A549 (cell line): ENCODE measurements at regions not wholly inside any gene's neighbourhood (a gene's known extent, or its start where the extent isn't known, plus 50 kb on each side); places are given as distances from the start of the nearest gene placed in this dataset.
A peak's percentile ranks its signal among the peaks of the same experiment; 100 is the strongest.

Experiments
- ATAC-seq, 2 experiments: fragments of 200-7000 bp in 1 of 2; fragments of >200 bp in 1 of 2; cut with Nextera tagmentation in 1 of 2; cut with Tn5 transposase in 1 of 2; 3 replicates each; pipeline versions ENCODE4 v1.8.0 to v1.9.1; 2018 to 2020; ENCODE audit warnings: mild to moderate bottlenecking in 1 of 2, moderate library complexity in 1 of 2
- CTCF ChIA-PET: fragments of 300-600 bp; sonication (Branson Sonifier 250); formaldehyde crosslinking; extraction: SDS; loops from one replicate; lab custom pipeline; 2021; ENCODE audit warnings: antibody characterized with exemption, inconsistent platforms; lab: Yijun Ruan, JAX
- POLR2A ChIA-PET: fragments of 350-600 bp; formaldehyde crosslinking; extraction: SDS; loops from one replicate; lab custom pipeline; 2021; ENCODE audit warnings: antibody characterized with exemption, inconsistent platforms; lab: Yijun Ruan, JAX
- DNase-seq, 2 experiments: peaks; one replicate each; pipeline versions ENCODE4 v3.0.0 to v3.0.0-alpha.2; 2011 to 2016; ENCODE audit warnings: low read depth in 1 of 2, low spot score in 1 of 2
- FAIRE-seq: peaks from 2 replicates; lab custom pipeline; 2011; peaks lifted over from hg19 to GRCh38; lab: Jason Lieb, UNC
- H3K27ac ChIP-seq, 2 experiments: fragments of >200 bp; sonication (Bioruptor Twin); formaldehyde crosslinking; 3 replicates each; pipeline ENCODE4 v1.5.1; 2016 to 2017
- H3K4me1 ChIP-seq: fragments of >200 bp; sonication (Bioruptor Twin); formaldehyde crosslinking; 3 replicates; pipeline ENCODE4 v1.6.1; 2016
- H3K4me2 ChIP-seq: fragments of >200 bp; sonication (Bioruptor Twin); formaldehyde crosslinking; 3 replicates; pipeline ENCODE4 v1.6.1; 2016
- H3K4me3 ChIP-seq: fragments of >200 bp; sonication (Bioruptor Twin); formaldehyde crosslinking; 3 replicates; pipeline ENCODE4 v1.5.1; 2016
- H3K9me3 ChIP-seq: fragments of >200 bp; sonication (Bioruptor Twin); formaldehyde crosslinking; 3 replicates; pipeline ENCODE4 v1.6.1; 2016
- BCL3 ChIP-seq: fragments of >200 bp; sonication (Bioruptor Twin); formaldehyde crosslinking; IDR thresholded peaks from 3 replicates; pipeline ENCODE4 v1.6.1; 2016
- CBX2 ChIP-seq: fragments of 200-600 bp; sonication (generic); IDR thresholded peaks from 2 replicates; pipeline ENCODE4 v1.6.1; 2016; ENCODE audit warnings: low read depth, mild to moderate bottlenecking, borderline replicate concordance
- CBX8 ChIP-seq: fragments of 200-600 bp; sonication (generic); IDR thresholded peaks from 2 replicates; pipeline ENCODE4 v1.6.1; 2016
- CEBPB ChIP-seq, 2 experiments: fragments of >200 bp in 1 of 2; sonication (Bioruptor Twin) in 1 of 2; formaldehyde crosslinking in 1 of 2; IDR thresholded peaks; 2 replicates each; pipeline ENCODE4 v1.6.1; 2012 to 2016
- ELK1 ChIP-seq: fragments of 150-350 bp; IDR thresholded peaks from 2 replicates; pipeline ENCODE4 v1.6.1; 2014; ENCODE audit warnings: low read depth, mild to moderate bottlenecking, low read length
- EP300 ChIP-seq, 2 experiments: fragments of >200 bp; sonication (Bioruptor Twin); formaldehyde crosslinking; IDR thresholded peaks; 2 replicates in 1 of 2; 3 replicates in 1 of 2; pipeline ENCODE4 v1.6.1; 2016 to 2017
- ESRRA ChIP-seq: fragments of 150-350 bp; IDR thresholded peaks from 2 replicates; pipeline ENCODE4 v1.6.1; 2014; ENCODE audit warnings: mild to moderate bottlenecking, low read length, borderline replicate concordance
- FOSL2 ChIP-seq, 2 experiments: fragments of 450-650 bp in 1 of 2; fragments of >200 bp in 1 of 2; sonication (Bioruptor Twin) in 1 of 2; formaldehyde crosslinking; IDR thresholded peaks; 2 replicates each; pipeline versions ENCODE4 v1.5.0 to v1.6.1; 2016 to 2020; ENCODE audit warnings: mild to moderate bottlenecking in 1 of 2, moderate library complexity in 1 of 2
- FOXS1 ChIP-seq: fragments of 250-450 bp; sonication (Bioruptor Pico); IDR thresholded peaks from 2 replicates; pipeline ENCODE4 v1.5.0; 2020; ENCODE audit warnings: mild to moderate bottlenecking, moderate library complexity
- GATA3 ChIP-seq: IDR thresholded peaks from 2 replicates; pipeline ENCODE4 v1.6.1; 2012; ENCODE audit warnings: borderline replicate concordance
- JUN ChIP-seq, 2 experiments: fragments of >200 bp; sonication (Bioruptor Twin); formaldehyde crosslinking; IDR thresholded peaks; 2 replicates in 1 of 2; 3 replicates in 1 of 2; pipeline ENCODE4 v1.6.1; 2016 to 2017
- JUNB ChIP-seq: fragments of >200 bp; sonication (Bioruptor Twin); formaldehyde crosslinking; IDR thresholded peaks from 2 replicates; pipeline ENCODE4 v1.6.1; 2016
- MAFK ChIP-seq: fragments of 450-650 bp; IDR thresholded peaks from 2 replicates; pipeline ENCODE4 v1.6.1; 2014; ENCODE audit not compliant: partially characterized antibody
- MAX ChIP-seq: IDR thresholded peaks from 2 replicates; pipeline ENCODE4 v1.6.1; 2012
- NFE2L2 ChIP-seq: fragments of 150-350 bp; conservative IDR thresholded peaks from 2 replicates; pipeline ENCODE4 v1.6.1; 2014; ENCODE audit warnings: low read length
- POLR2AphosphoS2 ChIP-seq: conservative IDR thresholded peaks from 2 replicates; pipeline ENCODE4 v1.6.1; 2012; ENCODE audit warnings: low read length, improper control_type of control experiment, inconsistent platforms
- RAD21 ChIP-seq, 2 experiments: fragments of >200 bp in 1 of 2; sonication (Bioruptor Twin) in 1 of 2; formaldehyde crosslinking in 1 of 2; IDR thresholded peaks in 1 of 2; conservative IDR thresholded peaks in 1 of 2; 2 replicates in 1 of 2; 3 replicates in 1 of 2; pipeline ENCODE4 v1.6.1; 2012 to 2018; ENCODE audit warnings: inconsistent platforms in 1 of 2
- RCOR1 ChIP-seq: fragments of 150-350 bp; IDR thresholded peaks from 2 replicates; pipeline ENCODE4 v1.6.1; 2014; ENCODE audit warnings: antibody characterized with exemption, low read length, low read depth
- SMC3 ChIP-seq: fragments of >200 bp; sonication (Bioruptor Twin); formaldehyde crosslinking; IDR thresholded peaks from 3 replicates; pipeline ENCODE4 v1.6.1; 2018; ENCODE audit warnings: inconsistent platforms
- SREBF2 ChIP-seq: fragments of 450-650 bp; IDR thresholded peaks from 2 replicates; pipeline ENCODE4 v1.6.1; 2014; ENCODE audit warnings: mild to moderate bottlenecking, moderate library complexity
- TFCP2L1 ChIP-seq: fragments of 250-450 bp; sonication (Bioruptor Pico); IDR thresholded peaks from 2 replicates; pipeline ENCODE4 v1.5.0; 2021; ENCODE audit warnings: mild to moderate bottlenecking
- USF2 ChIP-seq: fragments of 450-650 bp; IDR thresholded peaks from 2 replicates; pipeline ENCODE4 v1.6.1; 2014; ENCODE audit warnings: antibody characterized with exemption
- WGBS: methylation state at CpG from one replicate; pipeline ENCODE4 v1.1.6; 2017; ENCODE audit errors: missing lambda C conversion rate; 5-methylcytosine and 5-hydroxymethylcytosine counted together
- TF ChIP-seq, protein P1 (sequence below): IDR thresholded peaks from 2 replicates; pipeline ENCODE4 v1.6.1; 2012; ENCODE audit warnings: low read depth, borderline replicate concordance
- TF ChIP-seq, protein P2 (sequence below): IDR thresholded peaks from 2 replicates; pipeline ENCODE4 v1.6.1; 2012
- TF ChIP-seq, protein P3 (sequence below): fragments of 200-600 bp; sonication (generic); IDR thresholded peaks from 2 replicates; pipeline ENCODE4 v1.6.1; 2016; ENCODE audit warnings: antibody characterized with exemption, mild to moderate bottlenecking, moderate library complexity

DNA sequence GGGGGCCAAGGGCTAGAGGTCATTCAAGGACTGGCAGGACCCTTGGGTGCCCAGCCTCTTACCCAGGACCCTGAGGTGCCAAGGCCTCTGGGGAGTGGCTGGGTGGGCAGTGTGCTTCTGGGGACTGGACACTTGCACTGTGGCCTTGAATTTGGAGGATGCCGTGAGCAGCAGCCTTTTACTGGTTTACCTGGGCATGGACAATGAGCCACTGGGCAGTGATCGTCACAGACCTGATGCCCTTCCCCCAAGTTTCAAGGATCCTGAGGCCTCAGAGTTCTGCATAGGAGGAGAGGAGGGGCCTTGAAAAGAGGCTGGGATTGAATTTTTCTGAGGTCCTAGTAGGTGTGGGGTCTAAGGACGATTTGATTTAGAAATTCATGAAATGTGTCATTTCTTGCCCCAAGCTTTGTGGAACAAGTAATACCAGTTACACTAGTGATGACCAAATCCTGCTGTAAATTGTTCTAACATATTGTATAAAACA, 146.1 kb upstream of the TPM1 start (continued):
- TF ChIP-seq ELK1 (no peak), TFCP2L1 (CRISPR knock-in tag) (peak; percentile 78; the same call in 1 of the 2 replicates), SREBF2 (no peak), FOSL2 (IDR thresholded peaks at IDR 0.05) (no peak), FOSL2 (CRISPR knock-in tag; IDR thresholded peaks at IDR 0.05) (no peak), FOXS1 (CRISPR knock-in tag) (0 out of 2 replicates have a peak, but pooled peaks have one; percentile 5), ESRRA (no peak), CBX2 (no peak)
- TF ChIP-seq, all 56 proteins: peak for 10

DNA sequence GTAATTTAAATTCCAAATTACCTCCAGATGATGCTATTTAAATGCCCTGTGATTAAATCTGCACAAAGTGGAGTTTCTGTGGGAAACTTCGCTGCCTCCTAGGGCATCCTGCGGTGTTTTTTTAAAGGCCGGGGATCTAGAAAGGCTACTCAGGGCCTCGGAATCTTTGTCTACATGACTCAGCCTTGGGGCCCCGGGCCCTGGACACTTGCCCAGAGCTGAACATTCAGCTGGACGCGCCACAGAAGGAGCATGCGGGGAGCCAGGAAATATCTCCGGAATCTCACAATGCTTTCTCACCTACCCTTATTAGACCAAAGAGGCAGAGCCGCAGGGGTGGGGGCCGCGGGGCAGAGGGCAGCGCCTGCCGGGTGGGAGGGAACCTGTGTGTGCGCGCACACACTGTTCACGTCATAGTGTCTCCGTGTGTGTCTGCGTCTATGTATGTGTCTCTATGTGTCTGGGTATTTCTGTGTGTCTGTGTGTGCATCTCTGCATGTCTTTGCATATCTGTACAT, 145.5 kb upstream of the TPM1 start:
- Histone ChIP-seq H3K4me3 (peak overlapping the region; percentile 10; the same call in 2 of the 3 replicates), H3K27ac (peak overlapping the region; percentile 98 to 99), H3K4me2 (peak overlapping the region; percentile 73), H3K9me3 (peaks cover 3% of the 10 kb centered on the region; the same call in 1 of the 3 replicates), H3K4me1 (peaks cover 72% of the 10 kb centered on the region)
- TF ChIP-seq CBX8 (no peak), CEBPB (IDR thresholded peaks at IDR 0.05) (peak in 1 of 2 experiments; percentile 83; a peak in 2 of 4 replicates), RCOR1 (no peak), FOXS1 (CRISPR knock-in tag) (no peak), EP300 (IDR thresholded peaks at IDR 0.05) (peak; percentile 94 to 97), BCL3 (peak; percentile 63; the same call in 2 of the 3 replicates), JUN (IDR thresholded peaks at IDR 0.05) (peak; percentile 97 to 99; a peak in 4 of 5 replicates), GATA3 (peak; percentile 98), FOSL2 (IDR thresholded peaks at IDR 0.05) (peak; percentile 98), FOSL2 (CRISPR knock-in tag; IDR thresholded peaks at IDR 0.05) (peak; percentile 99), USF2 (no peak), NFE2L2 (0 out of 2 replicates have a peak, but pooled peaks have one; percentile 11), RAD21 (conservative IDR thresholded peaks at IDR 0.05 in 1 of 2, IDR thresholded peaks at IDR 0.05 in 1 of 2) (peak; percentile 43 to 75), JUNB (peak; percentile 98), SMC3 (peak; percentile 71), POLR2AphosphoS2 (no peak), MAX (peak; percentile 96), MAFK (peak; percentile 66)
- TF ChIP-seq, protein P1, sequence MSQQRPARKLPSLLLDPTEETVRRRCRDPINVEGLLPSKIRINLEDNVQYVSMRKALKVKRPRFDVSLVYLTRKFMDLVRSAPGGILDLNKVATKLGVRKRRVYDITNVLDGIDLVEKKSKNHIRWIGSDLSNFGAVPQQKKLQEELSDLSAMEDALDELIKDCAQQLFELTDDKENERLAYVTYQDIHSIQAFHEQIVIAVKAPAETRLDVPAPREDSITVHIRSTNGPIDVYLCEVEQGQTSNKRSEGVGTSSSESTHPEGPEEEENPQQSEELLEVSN, result peak; percentile 61
- TF ChIP-seq, protein P2, sequence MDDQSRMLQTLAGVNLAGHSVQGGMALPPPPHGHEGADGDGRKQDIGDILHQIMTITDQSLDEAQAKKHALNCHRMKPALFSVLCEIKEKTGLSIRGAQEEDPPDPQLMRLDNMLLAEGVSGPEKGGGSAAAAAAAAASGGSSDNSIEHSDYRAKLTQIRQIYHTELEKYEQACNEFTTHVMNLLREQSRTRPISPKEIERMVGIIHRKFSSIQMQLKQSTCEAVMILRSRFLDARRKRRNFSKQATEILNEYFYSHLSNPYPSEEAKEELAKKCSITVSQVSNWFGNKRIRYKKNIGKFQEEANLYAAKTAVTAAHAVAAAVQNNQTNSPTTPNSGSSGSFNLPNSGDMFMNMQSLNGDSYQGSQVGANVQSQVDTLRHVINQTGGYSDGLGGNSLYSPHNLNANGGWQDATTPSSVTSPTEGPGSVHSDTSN, result peak; percentile 92
- TF ChIP-seq, protein P3, sequence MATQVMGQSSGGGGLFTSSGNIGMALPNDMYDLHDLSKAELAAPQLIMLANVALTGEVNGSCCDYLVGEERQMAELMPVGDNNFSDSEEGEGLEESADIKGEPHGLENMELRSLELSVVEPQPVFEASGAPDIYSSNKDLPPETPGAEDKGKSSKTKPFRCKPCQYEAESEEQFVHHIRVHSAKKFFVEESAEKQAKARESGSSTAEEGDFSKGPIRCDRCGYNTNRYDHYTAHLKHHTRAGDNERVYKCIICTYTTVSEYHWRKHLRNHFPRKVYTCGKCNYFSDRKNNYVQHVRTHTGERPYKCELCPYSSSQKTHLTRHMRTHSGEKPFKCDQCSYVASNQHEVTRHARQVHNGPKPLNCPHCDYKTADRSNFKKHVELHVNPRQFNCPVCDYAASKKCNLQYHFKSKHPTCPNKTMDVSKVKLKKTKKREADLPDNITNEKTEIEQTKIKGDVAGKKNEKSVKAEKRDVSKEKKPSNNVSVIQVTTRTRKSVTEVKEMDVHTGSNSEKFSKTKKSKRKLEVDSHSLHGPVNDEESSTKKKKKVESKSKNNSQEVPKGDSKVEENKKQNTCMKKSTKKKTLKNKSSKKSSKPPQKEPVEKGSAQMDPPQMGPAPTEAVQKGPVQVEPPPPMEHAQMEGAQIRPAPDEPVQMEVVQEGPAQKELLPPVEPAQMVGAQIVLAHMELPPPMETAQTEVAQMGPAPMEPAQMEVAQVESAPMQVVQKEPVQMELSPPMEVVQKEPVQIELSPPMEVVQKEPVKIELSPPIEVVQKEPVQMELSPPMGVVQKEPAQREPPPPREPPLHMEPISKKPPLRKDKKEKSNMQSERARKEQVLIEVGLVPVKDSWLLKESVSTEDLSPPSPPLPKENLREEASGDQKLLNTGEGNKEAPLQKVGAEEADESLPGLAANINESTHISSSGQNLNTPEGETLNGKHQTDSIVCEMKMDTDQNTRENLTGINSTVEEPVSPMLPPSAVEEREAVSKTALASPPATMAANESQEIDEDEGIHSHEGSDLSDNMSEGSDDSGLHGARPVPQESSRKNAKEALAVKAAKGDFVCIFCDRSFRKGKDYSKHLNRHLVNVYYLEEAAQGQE, result no peak
- ChIA-PET POLR2A (interaction anchor here (1.0 to 5.3 kb wide), 10 partner anchors 9 to 260 kb away, joined by 3 to 98 read pairs (median 4); partner anchors contain the start of genes RPS27L and TPM1), CTCF (interaction anchor here (0.6 to 6.8 kb wide), 8 partner anchors 22 to 212 kb away, joined by 3 to 76 read pairs (median 3); partner anchors contain the start of gene TPM1)
- peak; percentile 96 to 99 for DNase-seq
- under 1% methylated on average over 19 of the region's 19 CpGs for WGBS
- peak; percentile 88 for FAIRE-seq
- ATAC-seq, result peak; percentile 81 to 88
